GM19043 (cell line): ENCODE measurements at regions not wholly inside any gene's neighbourhood (a gene's known extent, or its start where the extent isn't known, plus 50 kb on each side); places are given as distances from the start of the nearest gene placed in this dataset.
"Not testable (repeated sequence)": the region's sequence is repeated elsewhere in the genome, so short reads cannot be mapped to it uniquely, and the experiment has no call there.

Experiments used
- ATAC-seq: cut with Tn5 transposase; IDR thresholded peaks from one replicate; pipeline ENCODE4 v1.9.1; 2021; ENCODE audit warnings: low read depth; ENCODE audit not compliant: unreplicated experiment

- ATAC-seq, result no peak
These were observed 680.6 kb upstream of the C16orf82 start for GRCh38 chr16:26386096-26386495.

GRCh38 chr16:26391833-26392232, 674.9 kb upstream of the C16orf82 start:
- no peak for ATAC-seq

DNA sequence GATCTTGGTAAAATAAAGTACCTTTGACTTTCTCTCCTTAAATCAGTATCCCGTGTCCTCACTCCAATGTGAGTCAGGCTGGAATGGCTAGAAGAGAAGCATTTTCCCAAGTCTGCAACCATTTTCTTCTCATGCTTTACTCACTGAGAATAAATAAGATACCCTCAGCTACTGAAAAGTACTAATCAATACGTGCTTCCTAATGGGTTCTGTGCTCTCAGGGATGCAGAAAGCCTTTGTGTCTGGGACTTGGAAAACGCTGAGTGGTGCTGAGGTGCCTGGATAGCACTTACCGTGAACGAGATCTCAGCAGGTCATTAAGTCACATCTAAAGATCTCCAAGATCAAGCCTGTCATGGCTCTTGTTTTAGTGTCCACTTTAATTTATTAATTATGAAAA, 672.3 kb upstream of the C16orf82 start:
- ATAC-seq, result no peak

- ATAC-seq, result no peak
These were observed 671.0 kb upstream of the C16orf82 start for GRCh38 chr16:26395700-26396099.

DNA sequence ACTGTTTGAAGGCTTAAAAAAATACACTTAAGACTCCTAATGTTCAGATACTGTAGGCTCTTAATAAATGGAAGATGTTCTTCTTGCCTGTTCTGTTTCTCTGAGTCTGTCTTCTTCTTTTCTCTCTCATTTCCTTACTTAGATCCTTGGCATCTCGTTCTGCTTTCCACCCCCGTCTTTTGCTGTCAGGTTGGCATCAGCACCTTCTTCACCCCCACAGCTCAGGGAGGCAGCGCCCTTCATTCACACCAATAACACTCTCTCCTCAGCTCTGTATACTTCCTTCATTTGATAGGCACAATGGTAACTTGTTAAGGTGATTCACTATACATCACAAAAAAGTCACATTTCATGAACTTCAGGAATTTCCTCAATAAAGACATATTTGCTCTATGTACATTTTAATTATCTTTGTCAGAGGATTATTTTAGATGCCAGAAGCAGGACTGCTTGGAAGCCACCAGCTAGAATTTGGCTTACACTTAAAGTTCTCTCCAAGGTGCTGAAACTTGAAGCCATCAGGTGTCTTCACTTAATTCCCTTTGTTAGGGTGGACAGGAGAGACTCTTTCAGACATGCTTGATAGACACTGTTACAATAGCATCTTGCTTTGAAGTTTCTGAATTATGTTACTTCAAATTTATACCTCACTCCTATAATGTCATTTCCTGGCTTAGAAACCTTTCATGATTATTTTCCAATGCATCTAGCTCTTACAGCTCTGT, 670.1 kb upstream of the C16orf82 start:
- ATAC-seq, result no peak

DNA sequence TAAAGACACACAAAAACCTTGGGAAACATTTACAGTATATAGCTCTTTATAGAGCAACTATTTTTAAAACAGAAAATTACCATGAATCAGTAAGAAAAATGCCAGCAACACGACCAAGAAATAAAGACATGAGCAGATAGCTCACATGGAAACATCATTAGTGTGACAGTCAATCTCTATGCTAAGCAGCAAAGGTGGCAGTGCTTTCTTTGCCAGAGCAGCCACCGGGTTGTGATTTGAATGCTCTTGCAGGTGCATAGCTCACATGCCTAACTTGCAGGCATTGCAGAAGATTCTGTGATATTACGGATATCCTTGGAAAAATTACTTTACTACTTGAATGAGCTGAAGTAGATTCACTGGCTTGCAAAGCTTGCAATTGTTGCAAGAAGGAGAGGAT, 652.9 kb upstream of the C16orf82 start:
- no peak for ATAC-seq

DNA sequence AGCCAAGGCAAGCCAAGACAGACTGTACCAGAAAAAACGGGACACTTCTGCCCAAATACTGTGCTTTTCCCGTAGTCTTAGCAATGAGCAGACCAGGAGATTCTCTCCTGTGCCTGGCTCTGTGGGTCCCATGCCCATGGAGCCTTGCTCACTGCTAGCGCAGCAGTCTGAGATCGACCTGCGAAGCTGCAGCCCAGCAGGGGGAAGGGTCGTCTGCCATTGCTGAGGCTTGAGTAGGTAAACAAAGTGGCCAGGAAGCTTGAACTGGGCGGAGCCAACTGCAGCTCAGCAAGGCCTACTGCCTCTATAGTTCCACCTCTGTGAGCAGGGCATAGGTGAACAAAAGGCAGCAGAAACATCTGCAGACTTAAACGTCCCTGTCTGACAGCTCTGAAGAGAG, 647.3 kb upstream of the C16orf82 start:
- ATAC-seq, result not testable (repeated sequence)

GRCh38 chr16:26430618-26431017, 636.1 kb upstream of the C16orf82 start:
- no peak for ATAC-seq

DNA sequence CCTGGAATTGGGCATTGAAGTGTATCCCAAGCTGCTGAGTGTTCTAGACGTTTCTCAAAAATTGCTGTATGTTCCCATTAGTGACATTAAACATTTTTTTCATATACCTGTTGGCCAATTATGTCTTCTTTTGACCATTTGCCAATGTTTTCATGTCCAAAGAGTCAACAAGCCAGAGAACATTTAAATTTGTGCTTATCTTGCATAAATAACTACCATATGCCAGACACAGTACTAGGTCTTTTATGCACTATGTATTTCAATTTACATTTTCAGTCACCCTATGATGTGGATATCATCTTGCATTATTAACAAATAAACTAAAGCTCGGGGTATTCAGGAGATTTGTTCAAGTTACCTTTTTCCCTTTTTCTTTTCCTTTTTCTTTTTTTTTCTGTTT, 632.9 kb upstream of the C16orf82 start:
- no peak for ATAC-seq

DNA sequence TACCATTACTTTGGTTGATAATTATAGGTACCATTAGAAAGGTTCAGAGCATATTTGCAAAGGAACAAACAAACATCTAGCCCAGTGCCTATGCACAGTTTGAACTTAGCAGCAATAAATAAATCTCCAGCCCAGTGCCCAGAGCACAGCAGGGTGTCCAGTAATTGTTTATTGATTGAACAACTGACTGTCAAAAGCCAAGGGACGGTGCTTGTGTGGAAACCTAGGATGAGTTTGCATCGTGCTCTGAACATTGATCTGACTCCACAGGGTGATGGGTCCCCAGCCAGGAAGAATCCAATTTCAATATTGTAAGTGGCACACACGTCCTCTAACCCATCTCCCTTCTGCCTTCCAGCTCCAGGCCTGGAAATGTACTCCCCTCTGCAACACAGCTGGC, 625.5 kb upstream of the C16orf82 start:
- no peak for ATAC-seq

GRCh38 chr16:26442321-26442720, 624.4 kb upstream of the C16orf82 start:
- no peak for ATAC-seq

GRCh38 chr16:26447570-26447969, 619.2 kb upstream of the C16orf82 start:
- ATAC-seq, result no peak

DNA sequence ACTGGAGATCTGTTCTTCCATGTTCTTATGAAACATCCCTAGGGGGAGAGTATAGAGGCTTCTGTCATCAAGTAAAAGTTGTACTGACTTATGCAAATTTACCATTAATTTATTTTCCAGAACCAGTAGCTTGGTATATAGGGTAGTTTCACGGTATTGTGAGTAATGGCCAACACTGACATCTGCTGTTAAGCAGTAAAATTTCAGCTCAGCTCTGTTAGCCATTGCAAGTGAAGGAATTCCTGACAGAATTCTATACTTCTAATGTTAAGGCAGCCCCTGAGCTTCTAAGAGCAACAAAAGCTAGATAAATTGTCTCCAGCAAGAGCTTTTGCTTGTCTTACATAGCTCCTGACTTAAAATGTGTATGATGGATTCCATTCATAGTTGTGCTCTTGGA, 613.5 kb upstream of the C16orf82 start:
- ATAC-seq, result no peak

DNA sequence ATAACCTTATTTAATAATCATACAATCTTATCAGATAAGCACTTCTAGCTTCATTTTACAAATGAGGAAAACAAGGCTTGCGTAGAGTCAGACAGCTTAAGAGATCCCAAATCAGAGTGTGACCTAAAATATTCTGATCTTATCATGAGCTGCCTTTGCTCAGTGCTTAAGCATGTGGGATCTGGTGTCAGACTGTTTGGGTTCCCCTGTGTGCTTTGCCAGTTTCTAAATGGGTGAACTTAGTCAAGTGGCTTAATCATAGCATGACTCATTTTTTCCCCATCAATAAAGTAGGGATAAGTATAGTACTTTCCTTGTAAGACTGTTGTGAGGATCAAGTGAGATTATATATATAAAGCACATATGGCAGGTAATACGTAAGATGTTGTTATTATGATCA, 612.6 kb upstream of the C16orf82 start:
- ATAC-seq, result no peak

DNA sequence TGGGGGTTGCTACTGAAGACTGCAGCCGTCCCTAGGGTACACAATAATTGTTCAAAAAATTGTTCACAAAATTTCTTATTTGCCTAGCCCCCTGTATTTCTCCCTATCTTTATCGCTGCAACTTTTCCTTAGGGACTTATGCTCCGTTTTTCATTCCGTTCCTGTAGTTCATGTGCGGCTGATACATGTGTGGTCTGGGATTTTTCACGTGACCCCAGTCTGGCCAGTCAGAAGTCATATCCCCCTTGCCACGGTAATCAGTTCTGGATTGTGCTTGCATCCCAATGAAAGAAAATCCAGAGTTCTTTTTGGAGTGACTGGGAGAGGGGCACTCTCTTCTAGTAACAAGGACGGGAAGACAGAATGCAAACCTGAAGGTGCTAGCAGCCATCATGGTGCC, 610.7 kb upstream of the C16orf82 start:
- no peak for ATAC-seq

DNA sequence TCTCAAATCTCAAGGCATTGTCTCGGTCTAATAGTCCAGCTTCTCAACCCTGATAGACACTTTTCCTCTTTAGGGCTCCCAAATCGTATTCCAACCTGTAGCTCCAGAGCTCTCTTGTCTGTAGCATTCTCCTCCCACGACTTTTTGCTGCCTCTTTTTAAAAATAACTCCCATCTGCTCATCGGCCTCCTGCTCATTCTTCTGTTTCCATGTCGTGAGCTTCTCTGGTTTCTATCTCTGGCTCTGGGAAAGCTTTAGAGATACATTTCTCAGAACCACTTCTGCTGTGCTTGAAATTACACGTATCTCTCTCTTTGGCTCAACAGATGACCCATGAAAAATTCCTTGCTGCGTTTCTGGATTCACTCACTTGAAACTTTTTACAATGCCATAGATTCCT, 609.6 kb upstream of the C16orf82 start:
- no peak for ATAC-seq

DNA sequence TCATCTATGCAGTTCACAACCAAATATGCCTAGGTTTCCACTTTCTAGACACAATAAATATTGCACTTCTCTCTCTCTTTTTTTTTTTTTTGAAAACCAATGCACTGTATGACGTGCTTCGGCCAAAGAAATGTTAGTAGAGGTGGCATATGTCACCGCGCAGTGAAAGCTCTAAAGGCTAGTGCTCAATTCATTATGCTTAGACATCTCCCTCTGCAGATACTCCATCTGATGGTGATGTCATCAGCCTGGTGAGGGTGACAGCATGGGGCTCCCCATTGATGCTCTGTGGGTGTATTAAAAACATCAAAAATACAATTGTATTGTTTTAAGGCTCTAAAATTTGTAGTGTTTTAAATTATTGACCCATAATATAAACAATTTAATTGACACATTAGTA, 608.8 kb upstream of the C16orf82 start:
- ATAC-seq, result no peak

DNA sequence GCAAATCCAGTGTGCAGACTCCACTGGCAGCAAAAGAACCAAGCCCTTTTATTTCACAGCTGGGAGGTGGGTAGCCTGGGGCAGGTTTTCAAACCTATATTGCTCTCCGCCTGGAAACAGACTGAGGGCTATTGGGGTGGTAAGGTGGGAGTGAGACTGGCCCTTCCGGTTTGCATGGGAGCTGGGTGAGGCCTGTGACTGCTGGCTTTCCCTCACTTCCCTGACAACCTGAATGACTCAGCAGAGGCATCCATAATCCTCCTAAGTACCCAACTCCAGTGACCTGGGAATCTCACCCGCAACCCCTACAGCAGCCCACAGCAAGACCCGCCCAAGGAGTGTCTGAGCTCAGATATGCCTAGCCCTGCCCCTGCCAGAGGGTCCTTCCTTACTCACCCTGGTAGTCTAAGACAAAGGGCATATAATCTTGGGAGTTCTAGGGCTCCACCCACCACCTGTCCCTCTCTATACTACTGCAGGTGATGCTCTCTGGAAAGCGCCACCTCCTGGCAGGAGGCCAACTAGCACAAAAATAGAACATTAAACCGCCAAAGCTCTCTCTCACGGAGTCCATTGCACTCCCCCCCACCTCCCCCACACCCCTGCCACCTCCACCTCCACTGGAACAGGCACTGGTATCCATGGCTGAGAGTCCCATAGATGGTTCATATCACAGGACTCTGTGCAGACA, 602.0 kb upstream of the C16orf82 start:
- no peak for ATAC-seq

GRCh38 chr16:26474405-26474804, 592.3 kb upstream of the C16orf82 start:
- ATAC-seq, result not testable (repeated sequence)

GRCh38 chr16:26475596-26475995, 591.1 kb upstream of the C16orf82 start:
- ATAC-seq, result no peak

- ATAC-seq, result no peak
These were observed 575.5 kb upstream of the C16orf82 start for GRCh38 chr16:26491101-26491670.

- no peak for ATAC-seq
These were observed 574.8 kb upstream of the C16orf82 start for GRCh38 chr16:26491962-26492361.
